A673 (cell line): ENCODE measurements at regions not wholly inside any gene's neighbourhood (a gene's known extent, or its start where the extent isn't known, plus 50 kb on each side); places are given as distances from the start of the nearest gene placed in this dataset.

ENCODE experiments used
- BruUV-seq: library from RNA; stranded (reverse); fragments of 400-500 nt; replicated peaks from 2 replicates; lab custom pipeline; 2021; lab: Mats Ljungman, UMichigan
- CTCF ChIA-PET: fragments of 300-600 bp; sonication (Branson Sonifier 250); formaldehyde crosslinking; loops from one replicate; lab custom pipeline; 2022; ENCODE audit warnings: antibody characterized with exemption; lab: Charles Lee
- POLR2A ChIA-PET: fragments of 300-600 bp; sonication (Branson Sonifier 250); formaldehyde crosslinking; loops from one replicate; lab custom pipeline; 2022; ENCODE audit warnings: antibody characterized with exemption; ENCODE audit not compliant: low non-redundant PET; lab: Charles Lee
- DNase-seq: peaks from one replicate; pipeline ENCODE4 v3.0.0-alpha.2; 2015; ENCODE audit warnings: low spot score
- H3K27ac ChIP-seq: fragments of 200-600 bp; sonication (generic); 2 replicates; pipeline ENCODE4 v1.5.1; 2016; ENCODE audit warnings: mixed run types, low read depth, mild to moderate bottlenecking, mixed read lengths, antibody characterized with exemption, low read length; ENCODE audit not compliant: poor library complexity, severe bottlenecking
- H3K27me3 ChIP-seq: fragments of 200-600 bp; sonication (generic); replicated peaks from 2 replicates; pipeline ENCODE4 v1.6.1; 2017; ENCODE audit warnings: mixed run types, low read depth, mild to moderate bottlenecking, mixed read lengths, antibody characterized with exemption, low read length; ENCODE audit not compliant: insufficient read depth, poor library complexity
- H3K36me3 ChIP-seq: fragments of 200-600 bp; sonication (generic); 2 replicates; pipeline ENCODE4 v1.6.1; 2016; ENCODE audit warnings: mixed run types, mild to moderate bottlenecking, mixed read lengths, antibody characterized with exemption, low read length; ENCODE audit not compliant: insufficient read depth, poor library complexity, severe bottlenecking
- H3K4me1 ChIP-seq: fragments of 200-600 bp; sonication (generic); 2 replicates; pipeline ENCODE4 v1.6.1; 2017; ENCODE audit warnings: mixed run types, mild to moderate bottlenecking, mixed read lengths, antibody characterized with exemption, low read length; ENCODE audit not compliant: insufficient read depth, poor library complexity, severe bottlenecking
- H3K4me3 ChIP-seq: fragments of 200-600 bp; sonication (generic); 2 replicates; pipeline ENCODE4 v1.5.1; 2016; ENCODE audit warnings: low read depth, mixed run types, mild to moderate bottlenecking, mixed read lengths, low read length; ENCODE audit not compliant: poor library complexity, severe bottlenecking
- H3K9me3 ChIP-seq: fragments of 200-600 bp; sonication (generic); 2 replicates; pipeline ENCODE4 v1.6.1; 2016; ENCODE audit warnings: mixed run types, low read depth, mild to moderate bottlenecking, mixed read lengths, antibody characterized with exemption, low read length; ENCODE audit not compliant: poor library complexity, severe bottlenecking
- CTCF ChIP-seq: fragments of 300-800, 200-600 bp; sonication (generic); conservative IDR thresholded peaks from 2 replicates; pipeline ENCODE4 v1.5.1; 2017; ENCODE audit warnings: low read depth, mild to moderate bottlenecking, antibody characterized with exemption, low read length, moderate library complexity, mixed read lengths
- EZH2 ChIP-seq: fragments of 200-600 bp; sonication (generic); IDR thresholded peaks from 2 replicates; pipeline ENCODE4 v1.6.1; 2017; ENCODE audit warnings: borderline replicate concordance, low read depth, mild to moderate bottlenecking, mixed read lengths, antibody characterized with exemption, low read length; ENCODE audit not compliant: poor library complexity, severe bottlenecking
- intact Hi-C: fragments of 100-400 bp; cut with micrococcal nuclease; formaldehyde crosslinking; loops from one replicate; pipeline ENCODE4 v1.10.0; 2022; ENCODE audit not compliant: unreplicated experiment

DNA sequence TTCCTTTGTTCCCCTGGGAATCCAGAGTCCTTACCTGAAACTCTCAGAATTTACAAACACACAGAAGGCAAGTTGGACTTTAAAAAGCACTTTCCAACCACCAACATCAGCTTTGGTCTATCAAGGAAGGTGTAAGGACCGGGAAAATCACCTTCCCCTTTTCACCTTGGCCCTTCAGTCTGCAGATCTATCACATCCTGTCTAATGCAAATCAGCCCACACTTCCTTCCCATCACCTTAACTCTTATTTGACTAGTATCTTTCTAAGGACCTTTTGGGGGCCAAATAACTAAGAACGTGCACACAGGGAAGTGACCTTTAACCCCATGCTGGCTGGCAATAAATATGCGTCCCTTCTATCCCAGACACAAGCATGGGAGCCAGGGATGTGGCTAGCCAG, 320.6 kb downstream of the ARRDC4 start:
- H3K4me3 ChIP-seq = no peak overlapping the region
- POLR2A ChIA-PET = no interaction called here
- TF ChIP-seq EZH2 (no peak), CTCF (no peak)
- no peaks in the 10 kb centered on the region for H3K27me3 ChIP-seq
- CTCF ChIA-PET = no interaction called here
- no peak overlapping the region for H3K27ac ChIP-seq
- intact Hi-C loops = no loop called here
- no peaks in the 10 kb centered on the region for H3K9me3 ChIP-seq
- no TSS peak for BruUV-seq
- no peak for DNase-seq
- H3K4me1 ChIP-seq = peaks cover 11% of the 10 kb centered on the region
- no peaks in the 10 kb centered on the region for H3K36me3 ChIP-seq

DNA sequence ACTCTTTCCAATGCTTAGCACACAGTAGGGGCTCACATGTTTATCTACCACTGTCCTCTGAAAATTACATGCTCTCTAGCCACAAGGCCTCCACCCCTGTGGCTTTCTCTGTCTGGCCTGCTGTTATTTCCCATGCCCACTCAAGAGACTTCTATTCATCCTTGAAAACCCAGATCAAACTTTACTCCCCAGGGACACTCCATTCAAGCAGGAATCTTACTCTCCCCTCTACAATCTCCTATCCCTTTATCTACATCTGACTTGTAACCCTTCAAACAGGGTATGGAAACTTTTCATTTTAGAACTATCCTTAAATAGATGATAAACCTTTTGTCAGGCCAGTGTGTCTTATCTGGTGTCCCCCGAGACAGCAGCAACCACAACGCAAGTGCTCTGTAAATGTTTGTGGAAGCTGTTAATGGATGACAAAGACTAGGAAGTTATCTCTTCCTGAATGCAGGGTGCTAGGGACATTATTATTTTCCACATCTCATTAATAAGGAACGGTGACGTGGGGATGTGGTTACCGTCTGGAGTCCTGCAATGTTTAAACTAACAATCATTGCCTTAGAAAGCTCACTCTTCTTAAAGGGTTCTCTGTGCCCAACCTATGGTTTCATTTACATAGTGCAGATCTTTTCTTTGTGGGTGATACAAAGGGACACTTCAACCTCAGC, 322.3 kb downstream of the ARRDC4 start:
- Histone ChIP-seq H3K9me3 (no peaks in the 10 kb centered on the region), H3K27me3 (no peaks in the 10 kb centered on the region), H3K27ac (no peak overlapping the region), H3K36me3 (no peaks in the 10 kb centered on the region), H3K4me1 (peaks cover 11% of the 10 kb centered on the region), H3K4me3 (no peak overlapping the region)
- CTCF ChIA-PET = no interaction called here
- POLR2A ChIA-PET = no interaction called here
- BruUV-seq = no TSS peak
- TF ChIP-seq EZH2 (no peak), CTCF (no peak)
- DNase-seq = peak; percentile 90
- intact Hi-C loops = no loop called here

- BruUV-seq = no TSS peak
- H3K9me3 ChIP-seq = no peaks in the 10 kb centered on the region
- no peak overlapping the region for H3K4me3 ChIP-seq
- no peak for DNase-seq
- no peak for TF ChIP-seq CTCF
- no peak for TF ChIP-seq EZH2
- peaks cover 19% of the 10 kb centered on the region for H3K4me1 ChIP-seq
- ChIA-PET POLR2A (no interaction called here), CTCF (no interaction called here)
- H3K27me3 ChIP-seq = no peaks in the 10 kb centered on the region
- intact Hi-C loops = no loop called here
- H3K36me3 ChIP-seq = no peaks in the 10 kb centered on the region
- no peak overlapping the region for H3K27ac ChIP-seq
Observed at GRCh38 chr15:98286200-98286599, 325.7 kb downstream of the ARRDC4 start.
